Neural progenitor cell (in vitro differentiated cells): ENCODE measurements at regions not wholly inside any gene's neighbourhood (a gene's known extent, or its start where the extent isn't known, plus 50 kb on each side); places are given as distances from the start of the nearest gene placed in this dataset.

Experiments
- DNase-seq: peaks from one replicate; pipeline ENCODE4 v3.0.0-alpha.2; 2016; ENCODE audit warnings: low spot score
- H2AFZ ChIP-seq: fragments of 200-600 bp; sonication (generic); replicated peaks from 2 replicates; pipeline ENCODE4 v1.6.1; 2016; ENCODE audit warnings: antibody characterized with exemption
- H3F3A ChIP-seq: fragments of 200-600 bp; sonication (generic); 2 replicates; pipeline ENCODE4 v1.6.1; 2016; ENCODE audit warnings: antibody characterized with exemption, low read depth
- H3K27ac ChIP-seq: fragments of 200-600 bp; sonication (generic); 2 replicates; pipeline ENCODE4 v1.5.1; 2016; ENCODE audit warnings: mild to moderate bottlenecking
- H3K27me3 ChIP-seq: fragments of 200-600 bp; sonication (generic); 2 replicates; pipeline ENCODE4 v1.6.1; 2016; ENCODE audit warnings: mild to moderate bottlenecking, moderate library complexity
- H3K36me3 ChIP-seq: fragments of 200-600 bp; sonication (generic); 2 replicates; pipeline ENCODE4 v1.5.1; 2016
- H3K4me1 ChIP-seq: fragments of 200-600 bp; sonication (generic); 2 replicates; pipeline ENCODE4 v1.6.1; 2016; ENCODE audit warnings: mixed run types
- H3K4me2 ChIP-seq: fragments of 200-600 bp; sonication (generic); 2 replicates; pipeline ENCODE4 v1.6.1; 2016
- H3K4me3 ChIP-seq: fragments of 200-600 bp; sonication (generic); 2 replicates; pipeline ENCODE4 v1.5.1; 2016
- H3K79me2 ChIP-seq: fragments of 200-600 bp; sonication (generic); 2 replicates; pipeline ENCODE4 v1.6.1; 2016; ENCODE audit warnings: low read depth
- H3K9ac ChIP-seq: fragments of 200-600 bp; sonication (generic); 2 replicates; pipeline ENCODE4 v1.6.1; 2016
- H3K9me3 ChIP-seq: fragments of 200-600 bp; sonication (generic); 2 replicates; pipeline ENCODE4 v1.5.1; 2016; ENCODE audit warnings: low read depth
- H4K20me1 ChIP-seq: fragments of 200-600 bp; sonication (generic); 2 replicates; pipeline ENCODE4 v1.6.1; 2016; ENCODE audit warnings: low read depth
- H3K27ac Mint-ChIP-seq: 3 replicates; pipeline ENCODE4 v1.8.0; 2021; ENCODE audit warnings: mixed read lengths
- H3K27me3 Mint-ChIP-seq: 2 replicates; pipeline ENCODE4 v1.8.0; 2022; ENCODE audit warnings: low read depth, mild to moderate bottlenecking, inconsistent platforms, moderate library complexity, mixed read lengths; ENCODE audit not compliant: insufficient read depth
- H3K36me3 Mint-ChIP-seq: 3 replicates; pipeline ENCODE4 v1.8.0; 2021; ENCODE audit warnings: mixed read lengths
- H3K4me1 Mint-ChIP-seq: 3 replicates; pipeline ENCODE4 v1.8.0; 2021; ENCODE audit warnings: mixed read lengths
- H3K4me3 Mint-ChIP-seq: 3 replicates; pipeline ENCODE4 v1.8.0; 2021; ENCODE audit warnings: mild to moderate bottlenecking, moderate library complexity, mixed read lengths
- H3K9me3 Mint-ChIP-seq: 3 replicates; pipeline ENCODE4 v1.8.0; 2020; ENCODE audit warnings: mixed read lengths
- EZH2 ChIP-seq: fragments of 200-600 bp; sonication (generic); IDR thresholded peaks from 2 replicates; pipeline ENCODE4 v1.6.1; 2017; ENCODE audit warnings: antibody characterized with exemption, mild to moderate bottlenecking, moderate library complexity
- EZH2phosphoT487 ChIP-seq: fragments of 200-600 bp; sonication (generic); IDR thresholded peaks from 2 replicates; pipeline ENCODE4 v1.6.1; 2017; ENCODE audit warnings: antibody characterized with exemption
- TF ChIP-seq, protein P1 (sequence below): fragments of 200-600 bp; sonication (generic); IDR thresholded peaks from 2 replicates; pipeline ENCODE4 v1.5.1; 2017; ENCODE audit warnings: antibody characterized with exemption, mild to moderate bottlenecking

DNA sequence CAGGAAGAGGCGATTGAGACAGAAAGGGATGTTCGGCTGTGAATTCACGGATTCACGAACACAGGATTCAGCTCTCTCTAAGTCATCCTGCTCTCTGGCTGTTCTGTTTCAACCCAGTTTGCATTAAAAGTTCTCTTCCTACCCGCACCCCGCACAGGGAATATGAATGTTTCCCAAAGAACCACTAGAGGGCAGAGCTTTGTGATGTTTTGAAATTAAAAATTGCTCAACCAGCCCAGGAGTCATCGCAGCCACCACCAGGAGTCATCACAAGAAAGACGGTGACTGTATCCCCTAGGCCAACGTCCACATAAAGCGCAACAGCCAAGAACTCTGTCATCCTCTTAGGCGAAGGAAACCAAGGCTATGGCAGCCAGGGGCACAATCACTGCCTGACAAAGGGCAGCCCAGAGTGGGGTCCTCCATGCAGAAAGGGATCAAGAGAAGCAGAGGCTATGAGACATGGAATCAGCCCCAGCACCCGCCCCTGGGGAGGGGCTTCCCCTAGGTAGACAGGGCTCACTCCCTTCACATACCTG lies 122.4 kb downstream of the WT1 start:
- H2AFZ ChIP-seq: no peak overlapping the region
- H3K4me3 ChIP-seq: no peak overlapping the region
- H3K79me2 ChIP-seq: no peaks in the 10 kb centered on the region
- H3K4me2 ChIP-seq: no peak overlapping the region
- H3K9ac ChIP-seq: no peak overlapping the region
- Mint-ChIP-seq H3K36me3 (no peaks in the 10 kb centered on the region), H3K4me1 (peaks cover 28% of the 10 kb centered on the region), H3K4me3 (no peak overlapping the region), H3K9me3 (no peaks in the 10 kb centered on the region), H3K27ac (no peak overlapping the region), H3K27me3 (peaks cover 7% of the 10 kb centered on the region)
- peak; percentile 55 for DNase-seq
- peaks cover 19% of the 10 kb centered on the region for H3K27me3 ChIP-seq
- peaks cover 13% of the 10 kb centered on the region for H3K4me1 ChIP-seq
- H3K27ac ChIP-seq: no peak overlapping the region
- H3K9me3 ChIP-seq: no peaks in the 10 kb centered on the region
- TF ChIP-seq EZH2phosphoT487 (no peak), EZH2 (no peak)
- TF ChIP-seq, protein P1, sequence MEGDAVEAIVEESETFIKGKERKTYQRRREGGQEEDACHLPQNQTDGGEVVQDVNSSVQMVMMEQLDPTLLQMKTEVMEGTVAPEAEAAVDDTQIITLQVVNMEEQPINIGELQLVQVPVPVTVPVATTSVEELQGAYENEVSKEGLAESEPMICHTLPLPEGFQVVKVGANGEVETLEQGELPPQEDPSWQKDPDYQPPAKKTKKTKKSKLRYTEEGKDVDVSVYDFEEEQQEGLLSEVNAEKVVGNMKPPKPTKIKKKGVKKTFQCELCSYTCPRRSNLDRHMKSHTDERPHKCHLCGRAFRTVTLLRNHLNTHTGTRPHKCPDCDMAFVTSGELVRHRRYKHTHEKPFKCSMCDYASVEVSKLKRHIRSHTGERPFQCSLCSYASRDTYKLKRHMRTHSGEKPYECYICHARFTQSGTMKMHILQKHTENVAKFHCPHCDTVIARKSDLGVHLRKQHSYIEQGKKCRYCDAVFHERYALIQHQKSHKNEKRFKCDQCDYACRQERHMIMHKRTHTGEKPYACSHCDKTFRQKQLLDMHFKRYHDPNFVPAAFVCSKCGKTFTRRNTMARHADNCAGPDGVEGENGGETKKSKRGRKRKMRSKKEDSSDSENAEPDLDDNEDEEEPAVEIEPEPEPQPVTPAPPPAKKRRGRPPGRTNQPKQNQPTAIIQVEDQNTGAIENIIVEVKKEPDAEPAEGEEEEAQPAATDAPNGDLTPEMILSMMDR: peak; percentile 67
- no peaks in the 10 kb centered on the region for H3K36me3 ChIP-seq
- H4K20me1 ChIP-seq: no peaks in the 10 kb centered on the region
- peaks cover 15% of the 10 kb centered on the region for H3F3A ChIP-seq

DNA sequence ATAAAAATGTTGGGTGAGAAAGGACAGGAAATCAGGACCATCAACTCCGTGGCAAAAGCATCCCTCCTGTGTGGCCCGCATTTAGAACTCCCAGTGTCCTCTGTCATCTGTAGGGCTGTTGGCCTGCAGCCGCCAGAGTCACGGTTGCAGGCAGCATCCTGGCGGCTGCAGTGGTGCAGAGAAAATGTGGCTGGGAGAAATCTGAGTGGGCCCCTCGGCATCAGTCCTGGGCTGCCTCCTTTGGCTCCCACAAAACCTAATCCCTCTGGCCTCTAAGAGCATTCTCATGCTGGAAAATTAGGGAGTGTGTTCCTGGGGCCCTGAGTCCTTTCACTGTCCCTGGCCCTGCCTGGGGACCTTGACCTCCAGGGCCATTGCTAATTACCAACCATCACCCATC lies 121.9 kb downstream of the WT1 start:
- no peaks in the 10 kb centered on the region for H3K79me2 ChIP-seq
- no peak overlapping the region for H3K9ac ChIP-seq
- no peak for DNase-seq
- H2AFZ ChIP-seq: no peak overlapping the region
- no peak overlapping the region for H3K4me2 ChIP-seq
- H3K27ac ChIP-seq: no peak overlapping the region
- H3K9me3 ChIP-seq: no peaks in the 10 kb centered on the region
- Mint-ChIP-seq H3K4me1 (peaks cover 30% of the 10 kb centered on the region), H3K27me3 (peaks cover 8% of the 10 kb centered on the region), H3K27ac (no peak overlapping the region), H3K9me3 (no peaks in the 10 kb centered on the region), H3K4me3 (no peak overlapping the region), H3K36me3 (no peaks in the 10 kb centered on the region)
- peaks cover 19% of the 10 kb centered on the region for H3K27me3 ChIP-seq
- TF ChIP-seq, protein P1: no peak
- TF ChIP-seq EZH2phosphoT487 (no peak), EZH2 (no peak)
- H3K4me1 ChIP-seq: peaks cover 13% of the 10 kb centered on the region
- no peaks in the 10 kb centered on the region for H3K36me3 ChIP-seq
- no peak overlapping the region for H3K4me3 ChIP-seq
- no peaks in the 10 kb centered on the region for H4K20me1 ChIP-seq
- H3F3A ChIP-seq: peaks cover 15% of the 10 kb centered on the region

DNA sequence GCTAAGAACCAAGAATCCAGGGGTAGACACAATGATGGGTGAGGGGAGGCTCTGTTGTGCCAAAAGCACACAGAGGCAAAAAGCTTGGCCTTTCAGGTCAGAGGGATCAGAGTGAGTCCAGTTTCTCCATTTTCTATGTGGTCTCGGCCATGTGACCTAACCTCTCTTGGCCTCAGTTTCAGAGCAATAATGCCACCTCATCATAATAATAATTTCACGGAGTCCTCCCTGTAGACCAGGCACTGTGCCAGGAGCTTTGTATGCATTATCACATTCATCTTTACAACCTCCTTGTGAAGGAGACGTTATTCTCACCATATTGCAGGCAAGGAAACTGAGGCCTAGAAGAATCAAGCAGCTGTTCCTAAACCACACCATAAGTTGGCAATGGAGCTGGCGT lies 120.2 kb downstream of the WT1 start:
- no peaks in the 10 kb centered on the region for H3K79me2 ChIP-seq
- H3K4me2 ChIP-seq: peak overlapping the region; percentile 42
- H3K27ac Mint-ChIP-seq: no peak overlapping the region
- no peak for TF ChIP-seq EZH2phosphoT487
- TF ChIP-seq, protein P1: no peak
- no peak for TF ChIP-seq EZH2
- H3K27me3 Mint-ChIP-seq: peaks cover 8% of the 10 kb centered on the region
- no peak overlapping the region for H3K4me3 Mint-ChIP-seq
- H3K4me3 ChIP-seq: no peak overlapping the region
- no peaks in the 10 kb centered on the region for H3K9me3 ChIP-seq
- H2AFZ ChIP-seq: no peak overlapping the region
- no peaks in the 10 kb centered on the region for H3K9me3 Mint-ChIP-seq
- H3K27ac ChIP-seq: no peak overlapping the region
- H3K27me3 ChIP-seq: peaks cover 19% of the 10 kb centered on the region
- H3K36me3 ChIP-seq: no peaks in the 10 kb centered on the region
- DNase-seq: no peak
- no peak overlapping the region for H3K9ac ChIP-seq
- H3K4me1 ChIP-seq: peaks cover 13% of the 10 kb centered on the region
- H4K20me1 ChIP-seq: no peaks in the 10 kb centered on the region
- peaks cover 30% of the 10 kb centered on the region for H3K4me1 Mint-ChIP-seq
- no peaks in the 10 kb centered on the region for H3K36me3 Mint-ChIP-seq
- H3F3A ChIP-seq: peaks cover 15% of the 10 kb centered on the region
